K562 (cell line): ENCODE measurements at regions not wholly inside any gene's neighbourhood (a gene's known extent, or its start where the extent isn't known, plus 50 kb on each side); places are given as distances from the start of the nearest gene placed in this dataset.

ENCODE experiments used
- ATAC-seq: fragments of 200-7000 bp; cut with Tn5 transposase; 3 replicates; pipeline ENCODE4 v1.9.1; 2020; ENCODE audit warnings: moderate library complexity
- BruUV-seq: library from RNA; stranded (reverse); fragments of 400-500 nt; replicated peaks from 2 replicates; lab custom pipeline; 2021; lab: Mats Ljungman, UMichigan
- CTCF ChIA-PET: fragments of 300-600 bp; formaldehyde crosslinking; extraction: SDS; loops from one replicate; lab custom pipeline; 2021; ENCODE audit warnings: low intra/inter-chr PET ratio; lab: Yijun Ruan, JAX
- POLR2A ChIA-PET: fragments of 300-600, 350-650 bp; sonication (Branson Sonifier 250); formaldehyde crosslinking; extraction: SDS; loops from one replicate; lab custom pipeline; 2021; ENCODE audit warnings: antibody characterized with exemption, inconsistent platforms; lab: Yijun Ruan, JAX
- DNase-seq, 4 experiments: peaks; one replicate each; pipeline versions ENCODE4 v3.0.0 to v3.0.0-alpha.2; 2011 to 2018; ENCODE audit warnings: low spot score in 3 of 4, mixed read lengths in 3 of 4; ENCODE audit errors: extremely low read depth in 1 of 4
- FAIRE-seq: peaks from 2 replicates; lab custom pipeline; 2011; peaks lifted over from hg19 to GRCh38; lab: Jason Lieb, UNC
- H2AFZ ChIP-seq: 2 replicates; pipeline ENCODE4 v1.6.0; 2011; ENCODE audit warnings: low read depth, low read length, control low read depth, inconsistent platforms
- H3K27ac ChIP-seq: fragments of 200-600 bp; 3 replicates; pipeline ENCODE4 v1.8.0; 2011; ENCODE audit warnings: low read depth, mild to moderate bottlenecking, control low read depth, inconsistent platforms, low read length, moderate library complexity, mixed read lengths; ENCODE audit errors: extremely low read depth
- H3K27me3 ChIP-seq, 2 experiments: fragments of 300-600 bp in 1 of 2; 2 replicates in 1 of 2; 3 replicates in 1 of 2; pipeline versions ENCODE4 v1.6.0 to v1.8.0; 2011; ENCODE audit warnings: inconsistent platforms in 2 of 2, low read length in 2 of 2, mild to moderate bottlenecking in 1 of 2, mixed read lengths in 1 of 2, moderate library complexity in 1 of 2; ENCODE audit not compliant: control insufficient read depth in 2 of 2, insufficient read depth in 2 of 2
- H3K36me3 ChIP-seq: fragments of 300-600 bp; 3 replicates; pipeline ENCODE4 v1.8.0; 2011; ENCODE audit warnings: mild to moderate bottlenecking, low read length, inconsistent platforms; ENCODE audit not compliant: control insufficient read depth, insufficient read depth
- H3K4me1 ChIP-seq, 2 experiments: fragments of 200-600 bp in 1 of 2; replicated peaks in 1 of 2; 2 replicates in 1 of 2; 3 replicates in 1 of 2; pipeline versions ENCODE4 v1.5.1 to v1.8.0; 2011; ENCODE audit warnings: inconsistent platforms in 2 of 2, low read length in 2 of 2, mild to moderate bottlenecking in 1 of 2, mixed read lengths in 1 of 2, moderate library complexity in 1 of 2; ENCODE audit not compliant: control insufficient read depth in 2 of 2, insufficient read depth in 2 of 2
- H3K4me2 ChIP-seq: 2 replicates; pipeline ENCODE4 v1.6.1; 2011; ENCODE audit warnings: low read length, control low read depth, inconsistent platforms, mixed read lengths; ENCODE audit not compliant: insufficient read depth
- H3K4me3 ChIP-seq: fragments of 200-600 bp; sonication (generic), shearing (Covaris generic); 2 replicates; pipeline ENCODE4 v1.5.1; 2016; ENCODE audit warnings: control low read depth, inconsistent platforms
- H3K79me2 ChIP-seq: fragments of 200-600 bp; 3 replicates; pipeline ENCODE4 v1.8.0; 2011; ENCODE audit warnings: low read length, inconsistent platforms; ENCODE audit not compliant: control insufficient read depth, insufficient read depth
- H3K9ac ChIP-seq, 2 experiments: 2 replicates each; pipeline versions ENCODE4 v1.6.0 to v1.6.1; 2011; ENCODE audit warnings: low read depth in 2 of 2, low read length in 2 of 2, control low read depth in 1 of 2, inconsistent platforms in 1 of 2, mild to moderate bottlenecking in 1 of 2, mixed read lengths in 1 of 2; ENCODE audit not compliant: insufficient read depth in 1 of 2
- H3K9me1 ChIP-seq: one replicate; pipeline ENCODE4 v1.6.0; 2011; ENCODE audit warnings: inconsistent platforms, mild to moderate bottlenecking, low read length, moderate library complexity; ENCODE audit not compliant: control insufficient read depth, insufficient read depth
- H3K9me3 ChIP-seq: replicated peaks from 2 replicates; pipeline ENCODE4 v1.5.1; 2011; ENCODE audit warnings: low read depth, low read length, inconsistent platforms; ENCODE audit not compliant: control insufficient read depth, insufficient read depth
- H4K20me1 ChIP-seq: replicated peaks from 2 replicates; pipeline ENCODE4 v1.6.1; 2011; ENCODE audit warnings: low read length, inconsistent platforms, mixed read lengths; ENCODE audit not compliant: control insufficient read depth, insufficient read depth
- ADNP ChIP-seq: fragments of 200-800 bp; sonication (Bioruptor generic); IDR thresholded peaks from 2 replicates; pipeline ENCODE4 v1.6.1; 2016; ENCODE audit warnings: missing genetic modification characterization, missing compliant biosample characterization
- E2F6 ChIP-seq, 2 experiments: IDR thresholded peaks; 2 replicates each; pipeline ENCODE4 v1.6.1; 2011; ENCODE audit warnings: borderline replicate concordance in 1 of 2, control low read depth in 1 of 2, low read depth in 1 of 2, low read length in 1 of 2, mild to moderate bottlenecking in 1 of 2, mixed read lengths in 1 of 2, moderate library complexity in 1 of 2; ENCODE audit not compliant: insufficient read depth in 1 of 2, insufficient read length in 1 of 2, poor library complexity in 1 of 2, severe bottlenecking in 1 of 2; ENCODE audit errors: extremely low read depth in 1 of 2
- FIP1L1 ChIP-seq: fragments of 200-400 bp; formaldehyde crosslinking; IDR thresholded peaks from 2 replicates; pipeline ENCODE4 v1.6.1; 2018; ENCODE audit warnings: mild to moderate bottlenecking, low read depth, low read length; ENCODE audit not compliant: poor library complexity, severe bottlenecking
- GATAD2B ChIP-seq: fragments of 450-650 bp; IDR thresholded peaks from 2 replicates; pipeline ENCODE4 v1.6.1; 2017; ENCODE audit warnings: mild to moderate bottlenecking, borderline replicate concordance
- HMGXB4 ChIP-seq: sonication (generic); formaldehyde crosslinking; IDR thresholded peaks from 2 replicates; pipeline ENCODE4 v1.8.1; 2023; ENCODE audit warnings: mild to moderate bottlenecking, missing genetic modification reagents
- PHTF2 ChIP-seq: fragments of 250-450 bp; sonication (Bioruptor Pico); IDR thresholded peaks from 2 replicates; pipeline ENCODE4 v1.5.0; 2021; ENCODE audit warnings: mild to moderate bottlenecking
- RREB1 ChIP-seq: fragments of 250-450 bp; sonication (Bioruptor Pico); IDR thresholded peaks from 2 replicates; pipeline ENCODE4 v1.4.0; 2020
- TBL1XR1 ChIP-seq, 2 experiments: IDR thresholded peaks; 2 replicates each; pipeline ENCODE4 v1.6.1; 2012; ENCODE audit warnings: improper control_type of control experiment in 2 of 2, low read length in 2 of 2, mild to moderate bottlenecking in 1 of 2
- TFAM ChIP-seq: fragments of 250-450 bp; sonication (Bioruptor Pico); conservative IDR thresholded peaks from 2 replicates; pipeline ENCODE4 v1.5.0; 2021; ENCODE audit warnings: mild to moderate bottlenecking, moderate library complexity
- ZNF253 ChIP-seq: fragments of 250-450 bp; sonication (Bioruptor Pico); conservative IDR thresholded peaks from 2 replicates; pipeline ENCODE4 v1.6.1; 2021; ENCODE audit warnings: mild to moderate bottlenecking
- ZNF311 ChIP-seq: fragments of 250-450 bp; sonication (Bioruptor Pico); IDR thresholded peaks from 2 replicates; pipeline ENCODE4 v1.4.0; 2020; ENCODE audit warnings: mild to moderate bottlenecking, moderate library complexity
- WGBS: fragments of 100-300 bp; shearing (Covaris generic); methylation state at CpG from one replicate; pipeline ENCODE4 v1.1.6; 2016; ENCODE audit warnings: low coverage, mixed read lengths; ENCODE audit not compliant: insufficient coverage; ENCODE audit errors: missing lambda C conversion rate; 5-methylcytosine and 5-hydroxymethylcytosine counted together
- in situ Hi-C: fragments of 300-500 bp; cut with MboI; formaldehyde crosslinking; loops from 4 replicates; pipeline ENCODE4 v1.15.0; 2018; ENCODE audit warnings: inconsistent platforms, mixed read lengths
- intact Hi-C: fragments of 100-400 bp; cut with micrococcal nuclease; formaldehyde crosslinking; loops from 2 replicates; pipeline ENCODE4 v1.14.2; 2022

- intact Hi-C loops: no loop called here
- Histone ChIP-seq H3K27ac (no peak overlapping the region), H3K4me2 (no peak overlapping the region), H3K9ac (no peak overlapping the region), H3K79me2 (no peaks in the 10 kb centered on the region), H3K4me3 (no peak overlapping the region), H3K4me1 (no peaks in the 10 kb centered on the region), H3K27me3 (no peaks in the 10 kb centered on the region; a peak in 1 of 5 replicates), H3K36me3 (no peaks in the 10 kb centered on the region)
- ATAC-seq: no peak
- under 1% methylated on average over 10 of the region's 10 CpGs for WGBS
- in situ Hi-C loops: no loop called here
- no peak for FAIRE-seq
- no peak for DNase-seq
- no TSS peak for BruUV-seq
- TF ChIP-seq ADNP (tag): no peak
- no peak for TF ChIP-seq E2F6 (IDR thresholded peaks at IDR 0.05; ENCODE audit: borderline replicate concordance in 1 of 2, extremely low read depth in 1 of 2, insufficient read depth in 1 of 2, insufficient read length in 1 of 2, low read depth in 1 of 2, low read length in 1 of 2, poor library complexity in 1 of 2, severe bottlenecking in 1 of 2)
- TF ChIP-seq TFAM (CRISPR knock-in tag): no peak
- TF ChIP-seq FIP1L1: no peak
- TF ChIP-seq ZNF253: no peak
- no peak for TF ChIP-seq TBL1XR1 (IDR thresholded peaks at IDR 0.05; ENCODE audit: low read length in 2 of 2)
- no peak for TF ChIP-seq RREB1 (CRISPR knock-in tag)
- no peak for TF ChIP-seq PHTF2 (CRISPR knock-in tag)
- TF ChIP-seq GATAD2B: no peak
- no peak for TF ChIP-seq ZNF311 (CRISPR knock-in tag)
- no peak for TF ChIP-seq HMGXB4 (CRISPR knock-in tag)
- TF ChIP-seq, all 486 proteins: peak for 0
- CTCF ChIA-PET: no interaction called here
- POLR2A ChIA-PET: no interaction called here
- Histone ChIP-seq H2AFZ (no peak overlapping the region), H4K20me1 (no peaks in the 10 kb centered on the region), H3K9me3 (no peaks in the 10 kb centered on the region), H3K9me1 (no peaks in the 10 kb centered on the region)
Observed at GRCh38 chr12:105764216-105764835, 374.4 kb downstream of the NUAK1 start.
